T-helper 1 cell treated with Interleukin-12 subunit alpha and Interleukin-12 subunit beta and Interleukin-4 antibody, amounts not matched to agents 30 μg/mL and 1 μg/mL, for 36 hours (primary cell): ENCODE measurements at regions not wholly inside any gene's neighbourhood (a gene's known extent, or its start where the extent isn't known, plus 50 kb on each side); places are given as distances from the start of the nearest gene placed in this dataset.
A peak's percentile ranks its signal among the peaks of the same experiment; 100 is the strongest.
"Not testable (repeated sequence)": the region's sequence is repeated elsewhere in the genome, so short reads cannot be mapped to it uniquely, and the experiment has no call there.

Experiments
- H3K27ac Mint-ChIP-seq: one replicate; pipeline ENCODE4 v1.8.0; 2021; ENCODE audit warnings: mild to moderate bottlenecking, mixed read lengths
- H3K27me3 Mint-ChIP-seq: one replicate; pipeline ENCODE4 v1.8.0; 2021; ENCODE audit warnings: low read depth, mixed read lengths
- H3K36me3 Mint-ChIP-seq: one replicate; pipeline ENCODE4 v1.8.0; 2021; ENCODE audit warnings: low read depth, mixed read lengths
- H3K4me1 Mint-ChIP-seq: one replicate; pipeline ENCODE4 v1.8.0; 2021; ENCODE audit warnings: low read depth, mixed read lengths
- H3K4me3 Mint-ChIP-seq: one replicate; pipeline ENCODE4 v1.8.0; 2021; ENCODE audit warnings: mild to moderate bottlenecking, moderate library complexity, mixed read lengths
- H3K9me3 Mint-ChIP-seq: one replicate; pipeline ENCODE4 v1.8.0; 2021; ENCODE audit warnings: mixed read lengths

GRCh38 chr14:86363576-86363975 is 833.6 kb downstream of the FLRT2 start:
- Mint-ChIP-seq H3K4me1 (no peaks in the 10 kb centered on the region), H3K36me3 (no peaks in the 10 kb centered on the region), H3K9me3 (peaks cover 4% of the 10 kb centered on the region), H3K4me3 (no peak overlapping the region), H3K27ac (no peak overlapping the region), H3K27me3 (no peaks in the 10 kb centered on the region)

GRCh38 chr14:86363047-86363446 is 833.1 kb downstream of the FLRT2 start:
- Mint-ChIP-seq H3K36me3 (no peaks in the 10 kb centered on the region), H3K4me1 (no peaks in the 10 kb centered on the region), H3K9me3 (peaks cover 4% of the 10 kb centered on the region), H3K4me3 (no peak overlapping the region), H3K27ac (no peak overlapping the region), H3K27me3 (no peaks in the 10 kb centered on the region)

- Mint-ChIP-seq H3K9me3 (no peaks in the 10 kb centered on the region), H3K27ac (no peak overlapping the region), H3K4me3 (no peak overlapping the region), H3K4me1 (no peaks in the 10 kb centered on the region), H3K27me3 (no peaks in the 10 kb centered on the region), H3K36me3 (no peaks in the 10 kb centered on the region)
Measured at GRCh38 chr14:86357876-86358275, 827.9 kb downstream of the FLRT2 start.

- Mint-ChIP-seq H3K27ac (no peak overlapping the region), H3K27me3 (no peaks in the 10 kb centered on the region), H3K4me1 (no peaks in the 10 kb centered on the region), H3K36me3 (no peaks in the 10 kb centered on the region), H3K9me3 (no peaks in the 10 kb centered on the region), H3K4me3 (no peak overlapping the region)
Measured at GRCh38 chr14:86357119-86357518, 827.2 kb downstream of the FLRT2 start.

- H3K4me3 Mint-ChIP-seq = peak overlapping the region; percentile 50
- peaks cover 5% of the 10 kb centered on the region for H3K4me1 Mint-ChIP-seq
- no peaks in the 10 kb centered on the region for H3K27me3 Mint-ChIP-seq
Measured at GRCh38 chr14:86346818-86347384, 817.0 kb downstream of the FLRT2 start.

GRCh38 chr14:86334355-86334754 is 804.4 kb downstream of the FLRT2 start:
- no peaks in the 10 kb centered on the region for H3K27me3 Mint-ChIP-seq
- peaks cover 2% of the 10 kb centered on the region for H3K9me3 Mint-ChIP-seq
- no peaks in the 10 kb centered on the region for H3K4me1 Mint-ChIP-seq
- no peak overlapping the region for H3K4me3 Mint-ChIP-seq
- no peak overlapping the region for H3K27ac Mint-ChIP-seq
- H3K36me3 Mint-ChIP-seq = no peaks in the 10 kb centered on the region

More at GRCh38 chr14:86346818-86347384, 817.0 kb downstream of the FLRT2 start:
- Mint-ChIP-seq H3K36me3 (no peaks in the 10 kb centered on the region), H3K9me3 (peaks cover 9% of the 10 kb centered on the region), H3K27ac (peak overlapping the region; percentile 62)

- no peaks in the 10 kb centered on the region for H3K36me3 Mint-ChIP-seq
- H3K27me3 Mint-ChIP-seq = no peaks in the 10 kb centered on the region
- H3K9me3 Mint-ChIP-seq = peaks cover 2% of the 10 kb centered on the region
- no peaks in the 10 kb centered on the region for H3K4me1 Mint-ChIP-seq
- no peak overlapping the region for H3K27ac Mint-ChIP-seq
- no peak overlapping the region for H3K4me3 Mint-ChIP-seq
Measured at GRCh38 chr14:86333493-86333892, 803.5 kb downstream of the FLRT2 start.

GRCh38 chr14:86331341-86331740 is 801.4 kb downstream of the FLRT2 start:
- Mint-ChIP-seq H3K27me3 (no peaks in the 10 kb centered on the region), H3K4me3 (no peak overlapping the region), H3K4me1 (no peaks in the 10 kb centered on the region), H3K27ac (no peak overlapping the region), H3K36me3 (no peaks in the 10 kb centered on the region), H3K9me3 (peaks cover 2% of the 10 kb centered on the region)

- no peaks in the 10 kb centered on the region for H3K27me3 Mint-ChIP-seq
- H3K36me3 Mint-ChIP-seq = no peaks in the 10 kb centered on the region
- no peaks in the 10 kb centered on the region for H3K4me1 Mint-ChIP-seq
- no peak overlapping the region for H3K27ac Mint-ChIP-seq
- no peaks in the 10 kb centered on the region for H3K9me3 Mint-ChIP-seq
- no peak overlapping the region for H3K4me3 Mint-ChIP-seq
Measured at GRCh38 chr14:86321151-86321550, 791.2 kb downstream of the FLRT2 start.

GRCh38 chr14:86312154-86312665 is 782.3 kb downstream of the FLRT2 start:
- not testable (repeated sequence) for H3K27me3 Mint-ChIP-seq, H3K36me3 Mint-ChIP-seq

GRCh38 chr14:86311151-86311550 is 781.2 kb downstream of the FLRT2 start:
- Mint-ChIP-seq H3K27ac (no peak overlapping the region), H3K36me3 (no peaks in the 10 kb centered on the region), H3K27me3 (no peaks in the 10 kb centered on the region), H3K9me3 (peaks cover 25% of the 10 kb centered on the region), H3K4me1 (no peaks in the 10 kb centered on the region), H3K4me3 (no peak overlapping the region)

More at GRCh38 chr14:86312154-86312665, 782.3 kb downstream of the FLRT2 start:
- H3K27ac Mint-ChIP-seq, H3K4me3 Mint-ChIP-seq, H3K4me1 Mint-ChIP-seq: not testable (repeated sequence)
- peaks cover 25% of the 10 kb centered on the region for H3K9me3 Mint-ChIP-seq

- no peaks in the 10 kb centered on the region for H3K4me1 Mint-ChIP-seq
- peaks cover 25% of the 10 kb centered on the region for H3K9me3 Mint-ChIP-seq
- no peaks in the 10 kb centered on the region for H3K27me3 Mint-ChIP-seq
- no peaks in the 10 kb centered on the region for H3K36me3 Mint-ChIP-seq
- H3K4me3 Mint-ChIP-seq = no peak overlapping the region
- H3K27ac Mint-ChIP-seq = no peak overlapping the region
Measured at GRCh38 chr14:86310611-86311010, 780.7 kb downstream of the FLRT2 start.

- Mint-ChIP-seq H3K9me3 (peaks cover 25% of the 10 kb centered on the region), H3K27me3 (no peaks in the 10 kb centered on the region), H3K4me3 (no peak overlapping the region), H3K27ac (no peak overlapping the region), H3K4me1 (no peaks in the 10 kb centered on the region), H3K36me3 (no peaks in the 10 kb centered on the region)
Measured at GRCh38 chr14:86310148-86310547, 780.2 kb downstream of the FLRT2 start.

GRCh38 chr14:86305058-86305457 is 775.1 kb downstream of the FLRT2 start:
- Mint-ChIP-seq H3K27me3 (no peaks in the 10 kb centered on the region), H3K27ac (no peak overlapping the region), H3K9me3 (peaks cover 13% of the 10 kb centered on the region), H3K4me1 (no peaks in the 10 kb centered on the region), H3K4me3 (no peak overlapping the region), H3K36me3 (no peaks in the 10 kb centered on the region)

GRCh38 chr14:86299994-86300393 is 770.0 kb downstream of the FLRT2 start:
- peaks cover 5% of the 10 kb centered on the region for H3K9me3 Mint-ChIP-seq
- H3K27ac Mint-ChIP-seq = no peak overlapping the region
- H3K27me3 Mint-ChIP-seq = no peaks in the 10 kb centered on the region
- H3K36me3 Mint-ChIP-seq = no peaks in the 10 kb centered on the region
- H3K4me1 Mint-ChIP-seq = no peaks in the 10 kb centered on the region
- H3K4me3 Mint-ChIP-seq = no peak overlapping the region

- no peak overlapping the region for H3K27ac Mint-ChIP-seq
- H3K9me3 Mint-ChIP-seq = peaks cover 5% of the 10 kb centered on the region
- no peaks in the 10 kb centered on the region for H3K36me3 Mint-ChIP-seq
- no peaks in the 10 kb centered on the region for H3K4me1 Mint-ChIP-seq
- H3K4me3 Mint-ChIP-seq = no peak overlapping the region
- H3K27me3 Mint-ChIP-seq = no peaks in the 10 kb centered on the region
Measured at GRCh38 chr14:86296173-86296572, 766.2 kb downstream of the FLRT2 start.
